ENCODE measurements at regions not wholly inside any gene's neighbourhood (a gene's known extent, or its start where the extent isn't known, plus 50 kb on each side); places are given as distances from the start of the nearest gene placed in this dataset.
A peak's percentile ranks its signal among the peaks of the same experiment; 100 is the strongest.

DNA sequence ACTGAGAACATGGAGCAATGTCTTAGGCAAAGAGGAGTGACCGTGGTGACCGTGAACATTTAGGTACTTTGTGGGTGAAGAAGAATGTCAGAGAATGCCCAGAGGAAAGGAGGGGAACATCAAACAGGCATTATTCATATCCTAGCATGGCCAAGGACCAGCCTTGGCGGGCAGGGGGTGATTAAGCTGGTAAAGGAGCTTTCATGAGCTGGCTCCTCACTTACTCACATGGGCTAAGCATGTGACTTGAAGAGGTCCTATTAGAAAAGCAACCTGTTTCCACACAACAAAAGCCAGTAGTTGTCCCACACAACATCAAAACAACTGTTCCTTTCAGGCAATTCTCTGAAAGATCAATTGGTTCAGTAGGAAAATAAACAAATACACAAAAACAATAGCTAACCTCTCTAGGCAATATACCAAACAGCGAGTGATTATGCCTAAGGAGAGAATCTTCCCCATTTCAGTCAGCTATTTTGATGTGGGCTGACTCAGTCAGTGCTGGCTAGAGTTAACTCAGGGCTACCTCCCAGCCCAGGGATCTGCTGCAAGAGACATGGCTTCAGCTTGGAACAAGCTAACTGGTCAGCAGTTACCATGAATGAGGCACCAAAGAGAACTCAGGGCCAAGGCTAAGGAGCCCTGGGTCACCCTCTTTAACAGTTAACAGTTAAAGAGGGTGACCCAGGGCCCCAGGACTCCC lies 283.5 kb downstream of the ARHGAP12 start:
- TF ChIP-seq, protein P1, sequence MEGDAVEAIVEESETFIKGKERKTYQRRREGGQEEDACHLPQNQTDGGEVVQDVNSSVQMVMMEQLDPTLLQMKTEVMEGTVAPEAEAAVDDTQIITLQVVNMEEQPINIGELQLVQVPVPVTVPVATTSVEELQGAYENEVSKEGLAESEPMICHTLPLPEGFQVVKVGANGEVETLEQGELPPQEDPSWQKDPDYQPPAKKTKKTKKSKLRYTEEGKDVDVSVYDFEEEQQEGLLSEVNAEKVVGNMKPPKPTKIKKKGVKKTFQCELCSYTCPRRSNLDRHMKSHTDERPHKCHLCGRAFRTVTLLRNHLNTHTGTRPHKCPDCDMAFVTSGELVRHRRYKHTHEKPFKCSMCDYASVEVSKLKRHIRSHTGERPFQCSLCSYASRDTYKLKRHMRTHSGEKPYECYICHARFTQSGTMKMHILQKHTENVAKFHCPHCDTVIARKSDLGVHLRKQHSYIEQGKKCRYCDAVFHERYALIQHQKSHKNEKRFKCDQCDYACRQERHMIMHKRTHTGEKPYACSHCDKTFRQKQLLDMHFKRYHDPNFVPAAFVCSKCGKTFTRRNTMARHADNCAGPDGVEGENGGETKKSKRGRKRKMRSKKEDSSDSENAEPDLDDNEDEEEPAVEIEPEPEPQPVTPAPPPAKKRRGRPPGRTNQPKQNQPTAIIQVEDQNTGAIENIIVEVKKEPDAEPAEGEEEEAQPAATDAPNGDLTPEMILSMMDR (IDR thresholded peaks at IDR 0.05), result no peak
- no peak overlapping the region for H3K4me3 Mint-ChIP-seq
- H3K27ac Mint-ChIP-seq, result peak overlapping the region; percentile 40; the same call in 1 of the 2 replicates
- peaks cover 48% of the 10 kb centered on the region for H3K4me1 Mint-ChIP-seq (ENCODE audit: low read depth)
- no peaks in the 10 kb centered on the region for H3K36me3 Mint-ChIP-seq (ENCODE audit: low read depth)
- DNase-seq, result peak; percentile 35
- peaks cover 6% of the 10 kb centered on the region for H3K9me3 Mint-ChIP-seq
- H3K27me3 Mint-ChIP-seq (ENCODE audit: insufficient read depth), result peaks cover 5% of the 10 kb centered on the region

DNA sequence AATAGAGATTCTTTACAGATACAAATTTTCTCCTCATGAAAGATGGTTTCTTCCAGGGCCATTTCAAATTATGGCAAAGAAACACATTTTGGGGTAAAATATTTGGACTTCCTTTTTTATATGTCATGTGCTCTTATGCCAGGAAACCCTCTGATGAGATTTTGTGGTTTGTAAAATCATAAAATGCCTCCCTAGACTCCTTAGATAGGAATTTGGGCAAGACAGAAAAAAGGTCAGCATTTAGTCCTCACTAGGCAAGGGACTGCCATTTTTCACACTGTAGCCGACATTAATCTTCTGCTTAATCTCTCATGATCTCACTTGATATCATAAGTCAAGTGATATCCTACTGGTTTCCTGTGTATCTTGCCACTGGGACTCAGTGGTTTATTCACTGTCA lies 286.4 kb downstream of the ARHGAP12 start:
- peaks cover 26% of the 10 kb centered on the region for H3K4me1 Mint-ChIP-seq (ENCODE audit: low read depth)
- H3K36me3 Mint-ChIP-seq (ENCODE audit: low read depth), result no peaks in the 10 kb centered on the region
- no peak overlapping the region for H3K27ac Mint-ChIP-seq
- no peak for DNase-seq
- H3K9me3 Mint-ChIP-seq, result peaks cover 17% of the 10 kb centered on the region
- peaks cover 5% of the 10 kb centered on the region for H3K27me3 Mint-ChIP-seq (ENCODE audit: insufficient read depth)
- no peak overlapping the region for H3K4me3 Mint-ChIP-seq
- TF ChIP-seq, protein P1 (IDR thresholded peaks at IDR 0.05), result no peak

DNA sequence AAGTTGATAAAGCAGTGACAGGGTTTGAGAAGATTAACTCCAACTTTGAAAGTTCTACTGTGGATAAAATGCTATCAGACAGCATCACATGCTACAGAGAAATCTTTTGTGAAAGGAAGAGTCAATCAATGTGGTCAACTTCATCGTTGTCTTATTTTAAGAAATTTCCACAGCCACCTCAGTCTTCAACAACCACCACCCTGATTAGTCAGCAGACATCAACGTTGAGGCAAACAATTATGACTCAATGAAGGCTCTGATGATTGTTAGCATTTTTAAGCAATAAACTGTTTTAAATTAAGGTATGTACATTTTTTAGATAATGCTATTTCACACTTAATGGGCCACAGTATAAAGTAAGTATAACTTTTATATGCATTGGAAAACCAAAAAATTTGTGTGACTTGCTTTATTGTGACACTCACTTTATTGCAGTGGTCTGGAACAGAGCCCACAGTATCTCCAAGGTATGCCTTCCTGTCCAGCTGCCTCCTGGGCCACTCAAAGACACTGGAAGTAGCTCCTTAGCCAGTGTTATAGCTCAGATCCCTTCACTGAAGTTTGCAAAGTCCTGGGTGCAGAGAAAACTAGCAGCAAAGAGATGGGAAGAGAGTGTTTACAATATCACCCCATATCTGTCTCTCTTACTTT lies 293.1 kb downstream of the ARHGAP12 start:
- Mint-ChIP-seq H3K27ac (no peak overlapping the region), H3K4me1 (ENCODE audit: low read depth) (peaks cover 17% of the 10 kb centered on the region), H3K27me3 (ENCODE audit: insufficient read depth) (no peaks in the 10 kb centered on the region), H3K9me3 (peaks cover 10% of the 10 kb centered on the region), H3K4me3 (no peak overlapping the region), H3K36me3 (ENCODE audit: low read depth) (no peaks in the 10 kb centered on the region)
- TF ChIP-seq, protein P1 (IDR thresholded peaks at IDR 0.05), result no peak
- DNase-seq, result no peak

DNA sequence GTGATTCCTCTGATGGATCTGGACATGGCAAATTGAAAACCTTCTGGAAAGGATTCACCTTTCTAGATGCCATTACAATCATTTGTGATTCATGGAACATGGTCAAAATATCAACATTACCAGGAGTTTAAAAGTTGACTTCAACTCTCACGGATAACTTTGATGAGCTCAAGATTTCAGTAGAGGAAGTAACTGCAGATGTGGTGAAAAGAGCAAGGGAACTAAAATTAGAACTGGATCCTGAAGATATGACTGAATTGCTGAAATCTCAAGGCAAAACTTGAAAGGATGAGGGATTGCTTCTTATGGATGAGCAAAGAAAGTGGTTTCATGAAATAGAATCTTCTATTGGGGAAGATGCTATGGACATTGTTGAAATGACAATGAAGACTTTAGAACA lies 293.6 kb downstream of the ARHGAP12 start:
- no peak for DNase-seq
- Mint-ChIP-seq H3K27ac (no peak overlapping the region), H3K36me3 (ENCODE audit: low read depth) (no peaks in the 10 kb centered on the region), H3K27me3 (ENCODE audit: insufficient read depth) (no peaks in the 10 kb centered on the region), H3K9me3 (peaks cover 10% of the 10 kb centered on the region), H3K4me3 (no peak overlapping the region), H3K4me1 (ENCODE audit: low read depth) (peaks cover 17% of the 10 kb centered on the region)
- TF ChIP-seq, protein P1 (IDR thresholded peaks at IDR 0.05), result no peak

DNA sequence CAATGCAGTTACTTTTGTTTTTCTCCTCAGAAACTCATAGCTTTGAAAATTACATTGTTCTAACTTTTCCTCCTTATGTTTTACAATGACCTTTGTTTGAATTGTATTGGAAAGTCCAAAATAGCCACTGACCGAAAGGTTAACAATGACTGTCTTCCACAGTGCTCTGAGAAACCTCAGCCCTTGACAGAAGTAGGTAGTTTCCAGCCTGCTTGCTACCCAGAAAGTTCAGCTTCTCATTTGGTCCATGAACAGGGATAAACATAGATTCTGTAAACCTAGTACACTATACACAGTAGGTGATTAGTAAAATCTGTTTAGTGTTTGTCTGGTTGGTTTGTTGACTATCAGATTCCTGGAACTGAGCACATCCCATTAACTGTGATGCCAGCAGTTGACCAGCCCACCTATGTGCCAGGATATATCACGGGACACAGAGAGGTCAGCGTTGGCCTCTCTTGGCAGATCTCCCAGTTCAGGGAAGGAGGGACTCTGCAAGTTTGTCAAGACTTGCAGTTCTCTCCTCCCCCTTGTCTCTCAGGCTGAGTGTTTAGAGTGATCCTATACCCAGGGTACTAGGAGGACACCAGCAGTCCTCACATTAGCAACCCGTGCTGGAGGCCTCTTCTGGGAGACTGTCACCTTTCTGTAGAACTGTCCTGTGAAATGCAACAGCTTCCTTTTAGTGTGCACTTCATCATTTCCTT lies 297.6 kb downstream of the ARHGAP12 start:
- Mint-ChIP-seq H3K4me1 (ENCODE audit: low read depth) (peaks cover 14% of the 10 kb centered on the region), H3K4me3 (no peak overlapping the region), H3K36me3 (ENCODE audit: low read depth) (peaks cover 7% of the 10 kb centered on the region)

More for the DNA sequence above, 297.6 kb downstream of the ARHGAP12 start:
- no peak for DNase-seq
- TF ChIP-seq, protein P1 (IDR thresholded peaks at IDR 0.05), result no peak
- Mint-ChIP-seq H3K9me3 (peaks cover 7% of the 10 kb centered on the region), H3K27me3 (ENCODE audit: insufficient read depth) (no peaks in the 10 kb centered on the region), H3K27ac (no peak overlapping the region)
